Mammary epithelial cell (primary cell): ENCODE measurements at regions not wholly inside any gene's neighbourhood (a gene's known extent, or its start where the extent isn't known, plus 50 kb on each side); places are given as distances from the start of the nearest gene placed in this dataset.
"Not testable (repeated sequence)": the region's sequence is repeated elsewhere in the genome, so short reads cannot be mapped to it uniquely, and the experiment has no call there.

Experiments used
- CTCF ChIP-seq, 2 donors: IDR thresholded peaks in 1 of 2; conservative IDR thresholded peaks in 1 of 2; 2 replicates each; pipeline ENCODE4 v1.5.1; 2011 to 2012; ENCODE audit warnings: inconsistent platforms in 2 of 2, low read length in 2 of 2, mild to moderate bottlenecking in 2 of 2, control low read depth in 1 of 2, low read depth in 1 of 2; ENCODE audit not compliant: insufficient read depth in 1 of 2; ENCODE audit errors: extremely low read depth in 1 of 2
- EZH2 ChIP-seq: IDR thresholded peaks from 2 replicates; pipeline ENCODE4 v1.6.1; 2012; ENCODE audit warnings: low read length, inconsistent platforms, borderline replicate concordance

- TF ChIP-seq EZH2; CTCF (conservative IDR thresholded peaks at IDR 0.05 in 1 of 2, IDR thresholded peaks at IDR 0.05 in 1 of 2; ENCODE audit: extremely low read depth in 1 of 2, insufficient read depth in 1 of 2, low read depth in 1 of 2, low read length in 2 of 2): not testable (repeated sequence)
Observed at GRCh38 chr1:112854368-112854984, 101.5 kb downstream of the SLC16A1 start.
